ENCODE measurements at regions not wholly inside any gene's neighbourhood (a gene's known extent, or its start where the extent isn't known, plus 50 kb on each side); places are given as distances from the start of the nearest gene placed in this dataset.

DNA sequence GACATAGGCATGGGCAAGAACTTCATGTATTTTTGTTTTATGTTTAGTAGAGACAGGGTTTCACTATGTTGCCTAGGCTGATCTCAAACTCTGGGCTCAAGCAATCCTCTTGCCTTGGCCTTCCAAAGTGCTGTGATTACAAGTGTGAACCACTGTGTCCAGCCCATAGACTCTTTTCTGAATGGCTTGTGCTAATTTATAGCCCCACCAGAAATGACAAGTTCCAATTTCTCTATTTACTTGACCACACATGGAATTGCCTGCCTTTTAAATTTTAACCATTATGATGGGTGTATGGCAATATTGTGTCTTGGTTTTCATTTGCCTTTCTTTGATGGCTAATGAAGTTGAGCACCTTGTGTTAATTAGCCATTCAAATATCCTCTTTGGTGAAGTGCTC is 85.8 kb upstream of the NECTIN1 start:
- H3K9me3 ChIP-seq (ENCODE audit: control insufficient read depth in 2 of 2, insufficient read depth in 1 of 2, low read depth in 1 of 2, low read length in 1 of 2) = peaks cover 0 to 2% of the 10 kb centered on the region in 2 donors
- no peaks in the 10 kb centered on the region for H3K36me3 ChIP-seq (ENCODE audit: control insufficient read depth in 2 of 2, insufficient read depth in 2 of 2, low read length in 1 of 2)
- no peaks in the 10 kb centered on the region for H3K4me1 ChIP-seq (ENCODE audit: control insufficient read depth in 2 of 2, insufficient read depth in 2 of 2, low read length in 1 of 2)
- H3K4me3 ChIP-seq (ENCODE audit: low read depth in 1 of 2, low read length in 2 of 2) = no peak overlapping the region
- no peaks in the 10 kb centered on the region for H3K27me3 ChIP-seq (ENCODE audit: control insufficient read depth in 1 of 2, insufficient read depth in 2 of 2, low read length in 2 of 2)
- H3K27ac ChIP-seq (ENCODE audit: low read depth in 2 of 2, low read length in 1 of 2) = no peak overlapping the region

DNA sequence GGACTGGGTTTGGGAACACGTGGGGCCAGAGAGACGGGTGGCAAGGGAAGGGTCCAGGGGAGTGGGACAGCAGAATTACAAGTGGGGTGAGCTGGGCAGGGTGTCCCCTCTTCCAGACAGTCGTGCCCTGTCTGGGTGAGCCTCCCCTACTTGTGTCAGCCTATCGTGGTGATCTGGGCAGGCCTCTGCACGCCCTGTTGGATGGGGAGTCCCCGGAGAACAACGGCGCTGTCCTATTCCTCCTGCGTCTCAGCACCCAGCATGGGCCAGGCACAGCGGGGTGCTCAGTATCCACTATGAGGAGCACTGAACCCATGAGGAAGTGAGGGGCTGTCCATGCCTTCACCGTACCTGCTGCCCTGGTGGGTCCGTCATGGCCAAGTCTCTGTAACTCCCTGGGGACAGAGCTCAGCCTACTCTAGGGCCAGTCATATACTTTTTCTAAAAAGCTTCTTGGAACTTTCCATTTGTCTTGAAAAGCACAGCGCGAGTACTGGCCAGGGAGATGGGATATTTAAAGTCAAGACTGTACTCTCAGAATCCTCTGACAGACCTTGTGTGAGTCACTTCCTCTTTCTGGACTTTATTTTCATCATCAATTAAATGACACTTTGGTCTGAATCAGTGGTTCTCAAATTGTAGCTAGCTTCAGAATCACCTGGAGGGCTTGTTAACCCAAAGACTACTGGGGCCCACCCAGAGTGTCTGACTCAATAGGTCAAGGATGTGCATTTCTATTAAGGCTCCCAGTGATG is 81.7 kb upstream of the NECTIN1 start:
- Histone ChIP-seq H3K27me3 (ENCODE audit: control insufficient read depth in 1 of 2, insufficient read depth in 2 of 2, low read length in 2 of 2) (no peaks in the 10 kb centered on the region), H3K4me1 (ENCODE audit: control insufficient read depth in 2 of 2, insufficient read depth in 2 of 2, low read length in 1 of 2) (no peaks in the 10 kb centered on the region), H3K4me3 (ENCODE audit: low read depth in 1 of 2, low read length in 2 of 2) (no peak overlapping the region), H3K9me3 (ENCODE audit: control insufficient read depth in 2 of 2, insufficient read depth in 1 of 2, low read depth in 1 of 2, low read length in 1 of 2) (peaks cover 0 to 2% of the 10 kb centered on the region in 2 donors), H3K27ac (ENCODE audit: low read depth in 2 of 2, low read length in 1 of 2) (no peak overlapping the region), H3K36me3 (ENCODE audit: control insufficient read depth in 2 of 2, insufficient read depth in 2 of 2, low read length in 1 of 2) (no peaks in the 10 kb centered on the region)
- 80 to 86% methylated on average over 14 of the region's 14 CpGs for WGBS, 2 donors

DNA sequence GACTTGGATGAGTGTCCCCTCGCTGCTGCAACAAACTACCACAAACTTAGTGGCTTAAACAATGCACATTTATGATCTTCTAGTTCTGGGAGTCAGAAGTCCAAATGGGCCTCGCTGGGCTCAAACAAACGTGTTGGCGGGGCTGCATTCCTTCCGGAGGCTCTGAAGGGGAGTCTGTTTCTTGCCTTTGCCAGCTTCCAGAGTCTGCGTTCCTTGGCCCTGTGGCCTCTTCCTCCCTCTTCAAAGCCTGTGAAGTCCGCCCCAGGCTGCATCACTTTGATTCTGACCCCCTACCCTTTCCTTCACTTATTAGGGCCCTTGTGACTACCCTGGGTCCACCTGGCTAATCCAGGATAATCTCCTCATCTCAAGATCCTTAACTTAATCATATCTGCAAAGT is 80.3 kb upstream of the NECTIN1 start:
- H3K27me3 ChIP-seq (ENCODE audit: control insufficient read depth in 1 of 2, insufficient read depth in 2 of 2, low read length in 2 of 2) = no peaks in the 10 kb centered on the region
- 68 to 81% methylated on average over 7 of the region's 7 CpGs for WGBS, 2 donors

DNA sequence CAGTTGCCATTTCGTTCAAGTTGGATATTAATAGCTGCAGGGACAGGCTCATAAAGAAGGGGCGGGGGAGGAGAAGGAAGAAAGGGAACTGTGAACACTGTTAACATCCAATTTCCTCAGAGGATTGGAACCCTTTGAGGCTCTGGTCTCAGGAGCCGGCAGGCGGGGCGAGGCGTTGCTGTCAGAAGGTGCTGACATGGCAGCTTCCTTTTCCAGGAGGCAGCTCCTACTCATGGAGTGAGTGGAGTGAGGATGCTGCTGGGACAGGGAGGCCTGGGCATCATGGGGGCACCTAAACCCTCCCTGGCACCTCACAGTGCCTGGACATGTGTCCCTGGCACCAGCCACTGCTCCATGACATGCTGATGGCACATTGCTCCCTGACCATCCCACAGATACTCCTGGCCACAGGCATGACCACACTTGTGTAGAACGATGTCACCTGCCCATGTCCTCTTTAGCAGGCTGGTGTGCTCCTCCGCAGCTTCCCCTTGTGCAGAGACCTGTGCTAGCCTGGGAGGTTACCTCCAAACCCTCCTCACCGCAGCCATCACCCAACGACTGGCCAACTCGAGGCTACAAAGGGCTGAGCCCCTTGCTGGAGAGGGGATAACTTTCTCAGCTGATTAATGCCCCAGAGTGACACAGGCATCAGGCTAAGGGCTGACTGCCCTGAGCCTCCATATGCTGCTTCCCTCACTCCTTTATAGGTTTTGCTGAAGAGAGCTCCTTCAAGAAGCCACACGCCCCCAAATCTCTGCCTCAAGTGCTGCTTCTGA is 79.6 kb upstream of the NECTIN1 start:
- WGBS, 2 donors = 70 to 76% methylated on average over 12 of the region's 12 CpGs
- Histone ChIP-seq H3K9me3 (ENCODE audit: control insufficient read depth in 2 of 2, insufficient read depth in 1 of 2, low read depth in 1 of 2, low read length in 1 of 2) (no peaks in the 10 kb centered on the region), H3K4me3 (ENCODE audit: low read depth in 1 of 2, low read length in 2 of 2) (no peak overlapping the region), H3K27ac (ENCODE audit: low read depth in 2 of 2, low read length in 1 of 2) (no peak overlapping the region), H3K27me3 (ENCODE audit: control insufficient read depth in 1 of 2, insufficient read depth in 2 of 2, low read length in 2 of 2) (no peaks in the 10 kb centered on the region), H3K4me1 (ENCODE audit: control insufficient read depth in 2 of 2, insufficient read depth in 2 of 2, low read length in 1 of 2) (no peaks in the 10 kb centered on the region), H3K36me3 (ENCODE audit: control insufficient read depth in 2 of 2, insufficient read depth in 2 of 2, low read length in 1 of 2) (no peaks in the 10 kb centered on the region)

More for the DNA sequence above, 80.3 kb upstream of the NECTIN1 start:
- no peak overlapping the region for H3K27ac ChIP-seq (ENCODE audit: low read depth in 2 of 2, low read length in 1 of 2)
- H3K4me3 ChIP-seq (ENCODE audit: low read depth in 1 of 2, low read length in 2 of 2) = no peak overlapping the region
- H3K4me1 ChIP-seq (ENCODE audit: control insufficient read depth in 2 of 2, insufficient read depth in 2 of 2, low read length in 1 of 2) = no peaks in the 10 kb centered on the region
- H3K9me3 ChIP-seq (ENCODE audit: control insufficient read depth in 2 of 2, insufficient read depth in 1 of 2, low read depth in 1 of 2, low read length in 1 of 2) = peaks cover 0 to 2% of the 10 kb centered on the region in 2 donors
- no peaks in the 10 kb centered on the region for H3K36me3 ChIP-seq (ENCODE audit: control insufficient read depth in 2 of 2, insufficient read depth in 2 of 2, low read length in 1 of 2)

DNA sequence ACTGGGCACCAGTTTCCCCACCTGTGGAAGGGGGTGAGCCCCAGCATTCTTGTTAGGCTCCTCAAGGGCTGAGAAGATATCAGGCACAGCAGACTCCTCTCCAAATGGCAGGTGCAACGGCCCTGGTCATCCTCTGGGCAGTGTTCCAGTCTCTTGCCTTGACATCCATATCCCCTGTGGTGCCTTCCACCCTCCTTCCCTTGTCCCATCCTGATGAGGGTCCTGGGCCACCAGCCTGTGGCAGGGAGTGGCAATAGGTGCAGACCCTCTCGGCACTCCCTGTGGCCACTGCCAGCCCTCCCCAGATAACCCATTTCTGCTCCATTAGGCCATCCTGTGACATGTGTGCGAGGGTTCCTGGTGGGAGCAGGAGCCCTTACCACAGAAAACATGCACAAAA is 78.8 kb upstream of the NECTIN1 start:
- WGBS, 2 donors = 75 to 77% methylated on average over 3 of the region's 3 CpGs

DNA sequence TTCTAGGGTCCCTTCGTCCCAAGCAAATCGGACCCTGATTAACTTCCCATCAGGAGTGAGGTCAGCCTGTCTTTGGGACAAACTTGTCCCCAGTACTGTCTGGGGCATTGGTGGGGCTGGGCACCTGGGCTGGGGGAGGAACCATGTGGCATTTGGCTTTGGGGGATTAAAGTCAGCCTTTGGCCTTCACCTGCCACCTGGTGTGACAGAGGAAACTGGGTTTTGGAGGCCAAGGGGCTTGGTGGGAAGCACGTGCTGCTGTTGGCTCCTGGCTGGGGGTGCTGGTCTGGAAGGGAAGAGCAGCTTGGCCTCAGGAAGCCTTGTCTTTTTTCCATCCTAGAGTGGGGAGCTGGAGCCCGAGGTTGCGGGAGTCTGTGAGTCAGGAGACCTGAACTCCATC is 78.4 kb upstream of the NECTIN1 start:
- no peaks in the 10 kb centered on the region for H3K4me1 ChIP-seq (ENCODE audit: control insufficient read depth in 2 of 2, insufficient read depth in 2 of 2, low read length in 1 of 2)
- 85 to 90% methylated on average over 5 of the region's 5 CpGs for WGBS, 2 donors
- no peaks in the 10 kb centered on the region for H3K36me3 ChIP-seq (ENCODE audit: control insufficient read depth in 2 of 2, insufficient read depth in 2 of 2, low read length in 1 of 2)
- H3K9me3 ChIP-seq (ENCODE audit: control insufficient read depth in 2 of 2, insufficient read depth in 1 of 2, low read depth in 1 of 2, low read length in 1 of 2) = no peaks in the 10 kb centered on the region
- no peaks in the 10 kb centered on the region for H3K27me3 ChIP-seq (ENCODE audit: control insufficient read depth in 1 of 2, insufficient read depth in 2 of 2, low read length in 2 of 2)
- no peak overlapping the region for H3K4me3 ChIP-seq (ENCODE audit: low read depth in 1 of 2, low read length in 2 of 2)
- H3K27ac ChIP-seq (ENCODE audit: low read depth in 2 of 2, low read length in 1 of 2) = no peak overlapping the region

More for the DNA sequence above, 78.8 kb upstream of the NECTIN1 start:
- Histone ChIP-seq H3K27me3 (ENCODE audit: control insufficient read depth in 1 of 2, insufficient read depth in 2 of 2, low read length in 2 of 2) (no peaks in the 10 kb centered on the region), H3K36me3 (ENCODE audit: control insufficient read depth in 2 of 2, insufficient read depth in 2 of 2, low read length in 1 of 2) (no peaks in the 10 kb centered on the region), H3K9me3 (ENCODE audit: control insufficient read depth in 2 of 2, insufficient read depth in 1 of 2, low read depth in 1 of 2, low read length in 1 of 2) (no peaks in the 10 kb centered on the region), H3K4me1 (ENCODE audit: control insufficient read depth in 2 of 2, insufficient read depth in 2 of 2, low read length in 1 of 2) (no peaks in the 10 kb centered on the region), H3K27ac (ENCODE audit: low read depth in 2 of 2, low read length in 1 of 2) (no peak overlapping the region), H3K4me3 (ENCODE audit: low read depth in 1 of 2, low read length in 2 of 2) (no peak overlapping the region)

DNA sequence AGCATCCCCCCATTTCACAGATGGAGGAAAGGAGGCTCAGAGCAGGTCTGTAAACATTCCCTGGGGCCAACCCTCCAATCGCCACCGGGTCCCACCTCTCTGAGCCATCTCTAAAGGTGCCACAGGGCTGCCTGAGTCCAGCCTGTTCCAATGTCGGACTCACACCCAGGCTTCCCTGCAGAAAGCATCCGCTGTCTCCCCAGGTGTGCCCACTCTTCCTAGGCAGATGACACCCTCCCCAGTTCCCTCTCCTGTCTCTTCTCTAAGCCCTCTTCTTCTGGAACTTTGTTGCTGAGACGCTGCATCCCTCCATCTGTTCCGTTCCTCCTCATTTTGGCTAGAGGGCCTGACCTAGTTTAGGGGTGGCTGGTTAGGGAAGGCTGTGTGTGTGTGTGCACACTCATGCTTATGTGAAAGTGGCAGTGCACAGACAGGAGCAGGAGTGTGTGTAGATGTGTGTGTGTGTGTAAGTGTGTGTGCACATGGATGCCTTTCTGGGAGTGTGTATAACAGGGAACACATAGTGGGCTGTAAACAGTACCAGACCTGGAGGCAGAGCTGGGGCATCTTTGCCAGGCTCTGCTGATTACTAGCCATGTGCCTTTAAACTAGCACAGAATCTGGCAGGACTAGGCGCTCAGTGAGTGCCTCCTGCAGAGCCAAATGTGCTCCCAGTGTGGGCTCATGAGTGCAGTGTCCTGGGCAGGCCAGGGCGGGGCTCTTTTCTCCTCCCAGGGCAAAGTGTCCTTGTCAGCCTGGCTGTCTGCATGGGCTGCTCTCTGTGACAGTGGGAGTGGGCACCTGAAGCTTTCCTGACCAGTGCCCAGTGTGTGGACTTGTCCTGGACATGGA is 77.3 kb upstream of the NECTIN1 start:
- 79 to 85% methylated on average over 8 of the region's 8 CpGs for WGBS, 2 donors
- Histone ChIP-seq H3K4me3 (ENCODE audit: low read depth in 1 of 2, low read length in 2 of 2) (no peak overlapping the region), H3K4me1 (ENCODE audit: control insufficient read depth in 2 of 2, insufficient read depth in 2 of 2, low read length in 1 of 2) (no peaks in the 10 kb centered on the region), H3K9me3 (ENCODE audit: control insufficient read depth in 2 of 2, insufficient read depth in 1 of 2, low read depth in 1 of 2, low read length in 1 of 2) (no peaks in the 10 kb centered on the region), H3K27me3 (ENCODE audit: control insufficient read depth in 1 of 2, insufficient read depth in 2 of 2, low read length in 2 of 2) (no peaks in the 10 kb centered on the region), H3K36me3 (ENCODE audit: control insufficient read depth in 2 of 2, insufficient read depth in 2 of 2, low read length in 1 of 2) (no peaks in the 10 kb centered on the region), H3K27ac (ENCODE audit: low read depth in 2 of 2, low read length in 1 of 2) (no peak overlapping the region)

DNA sequence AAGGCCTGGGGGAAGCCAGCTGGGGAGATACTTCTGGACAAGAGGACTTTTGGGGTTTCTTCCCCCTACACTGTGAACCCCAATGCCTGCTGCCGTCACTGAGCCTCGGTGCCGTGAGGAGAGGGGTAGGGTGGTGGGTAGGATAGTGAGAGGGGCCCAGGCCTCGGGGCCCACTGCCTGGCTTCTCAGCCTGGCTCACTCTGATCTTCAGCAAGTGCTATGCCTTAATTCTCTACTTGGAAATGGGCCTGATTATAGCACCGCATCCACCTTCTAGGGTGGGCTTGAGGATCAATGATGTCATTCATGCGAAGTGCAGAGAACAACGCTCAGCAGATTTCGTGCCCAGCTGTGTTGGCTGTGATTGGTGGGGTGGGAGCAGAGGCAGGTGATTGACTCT is 76.7 kb upstream of the NECTIN1 start:
- Histone ChIP-seq H3K27ac (ENCODE audit: low read depth in 2 of 2, low read length in 1 of 2) (no peak overlapping the region), H3K36me3 (ENCODE audit: control insufficient read depth in 2 of 2, insufficient read depth in 2 of 2, low read length in 1 of 2) (no peaks in the 10 kb centered on the region), H3K4me1 (ENCODE audit: control insufficient read depth in 2 of 2, insufficient read depth in 2 of 2, low read length in 1 of 2) (no peaks in the 10 kb centered on the region), H3K27me3 (ENCODE audit: control insufficient read depth in 1 of 2, insufficient read depth in 2 of 2, low read length in 2 of 2) (no peaks in the 10 kb centered on the region), H3K9me3 (ENCODE audit: control insufficient read depth in 2 of 2, insufficient read depth in 1 of 2, low read depth in 1 of 2, low read length in 1 of 2) (no peaks in the 10 kb centered on the region), H3K4me3 (ENCODE audit: low read depth in 1 of 2, low read length in 2 of 2) (no peak overlapping the region)
- WGBS, 2 donors = 90 to 94% methylated on average over 8 of the region's 8 CpGs

DNA sequence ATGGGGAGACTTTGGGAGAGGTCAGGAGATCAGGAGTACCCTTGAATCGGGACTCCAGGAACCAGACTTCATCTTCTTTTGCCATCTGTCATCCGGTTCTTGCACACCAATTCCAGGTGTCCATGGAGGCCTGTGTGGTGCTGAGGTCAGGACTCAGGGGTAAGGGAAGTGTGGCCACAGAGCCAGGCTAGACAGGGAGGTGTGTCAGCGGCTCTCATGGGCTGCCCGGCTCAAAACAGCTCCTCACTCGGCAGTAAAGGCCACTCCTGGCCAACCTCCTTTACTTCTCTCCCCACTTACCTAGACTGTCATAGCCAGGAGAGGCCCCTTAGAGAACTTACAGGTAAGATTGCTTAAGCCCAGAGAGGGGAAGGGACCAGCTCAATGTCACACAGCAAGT is 75.7 kb upstream of the NECTIN1 start:
- Histone ChIP-seq H3K27me3 (ENCODE audit: control insufficient read depth in 1 of 2, insufficient read depth in 2 of 2, low read length in 2 of 2) (no peaks in the 10 kb centered on the region), H3K4me3 (ENCODE audit: low read depth in 1 of 2, low read length in 2 of 2) (no peak overlapping the region), H3K27ac (ENCODE audit: low read depth in 2 of 2, low read length in 1 of 2) (no peak overlapping the region), H3K9me3 (ENCODE audit: control insufficient read depth in 2 of 2, insufficient read depth in 1 of 2, low read depth in 1 of 2, low read length in 1 of 2) (no peaks in the 10 kb centered on the region), H3K4me1 (ENCODE audit: control insufficient read depth in 2 of 2, insufficient read depth in 2 of 2, low read length in 1 of 2) (peaks cover 0 to 3% of the 10 kb centered on the region in 2 donors), H3K36me3 (ENCODE audit: control insufficient read depth in 2 of 2, insufficient read depth in 2 of 2, low read length in 1 of 2) (no peaks in the 10 kb centered on the region)
- WGBS, 2 donors = 86 to 90% methylated on average over 5 of the region's 5 CpGs
